Kidney epithelial cell (primary cell): ENCODE measurements at regions not wholly inside any gene's neighbourhood (a gene's known extent, or its start where the extent isn't known, plus 50 kb on each side); places are given as distances from the start of the nearest gene placed in this dataset.

Source experiments
- DNase-seq: peaks from one replicate; pipeline ENCODE4 v3.0.0-alpha.2; 2010; ENCODE audit warnings: low read depth
- H3K27me3 ChIP-seq: 2 replicates; pipeline ENCODE4 v1.6.0; 2011; ENCODE audit warnings: low read length; ENCODE audit not compliant: control insufficient read depth, insufficient read depth
- H3K36me3 ChIP-seq: 2 replicates; pipeline ENCODE4 v1.5.1; 2011; ENCODE audit warnings: low read length; ENCODE audit not compliant: control insufficient read depth, insufficient read depth
- H3K4me3 ChIP-seq: 2 replicates; pipeline ENCODE4 v1.5.1; 2011; ENCODE audit warnings: low read depth, mild to moderate bottlenecking, control low read depth, low read length
- TF ChIP-seq, protein P1 (sequence below): IDR thresholded peaks from 2 replicates; pipeline ENCODE4 v1.5.1; 2011; ENCODE audit warnings: mild to moderate bottlenecking, moderate library complexity, low read length, control low read depth, inconsistent platforms; ENCODE audit not compliant: insufficient read depth, poor library complexity, severe bottlenecking

GRCh38 chr4:3859571-3859970 is 93.4 kb downstream of the ADRA2C start:
- DNase-seq: no peak
- Histone ChIP-seq H3K4me3 (no peak overlapping the region), H3K27me3 (peaks cover 6% of the 10 kb centered on the region), H3K36me3 (no peaks in the 10 kb centered on the region)
- TF ChIP-seq, protein P1, sequence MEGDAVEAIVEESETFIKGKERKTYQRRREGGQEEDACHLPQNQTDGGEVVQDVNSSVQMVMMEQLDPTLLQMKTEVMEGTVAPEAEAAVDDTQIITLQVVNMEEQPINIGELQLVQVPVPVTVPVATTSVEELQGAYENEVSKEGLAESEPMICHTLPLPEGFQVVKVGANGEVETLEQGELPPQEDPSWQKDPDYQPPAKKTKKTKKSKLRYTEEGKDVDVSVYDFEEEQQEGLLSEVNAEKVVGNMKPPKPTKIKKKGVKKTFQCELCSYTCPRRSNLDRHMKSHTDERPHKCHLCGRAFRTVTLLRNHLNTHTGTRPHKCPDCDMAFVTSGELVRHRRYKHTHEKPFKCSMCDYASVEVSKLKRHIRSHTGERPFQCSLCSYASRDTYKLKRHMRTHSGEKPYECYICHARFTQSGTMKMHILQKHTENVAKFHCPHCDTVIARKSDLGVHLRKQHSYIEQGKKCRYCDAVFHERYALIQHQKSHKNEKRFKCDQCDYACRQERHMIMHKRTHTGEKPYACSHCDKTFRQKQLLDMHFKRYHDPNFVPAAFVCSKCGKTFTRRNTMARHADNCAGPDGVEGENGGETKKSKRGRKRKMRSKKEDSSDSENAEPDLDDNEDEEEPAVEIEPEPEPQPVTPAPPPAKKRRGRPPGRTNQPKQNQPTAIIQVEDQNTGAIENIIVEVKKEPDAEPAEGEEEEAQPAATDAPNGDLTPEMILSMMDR: no peak

DNA sequence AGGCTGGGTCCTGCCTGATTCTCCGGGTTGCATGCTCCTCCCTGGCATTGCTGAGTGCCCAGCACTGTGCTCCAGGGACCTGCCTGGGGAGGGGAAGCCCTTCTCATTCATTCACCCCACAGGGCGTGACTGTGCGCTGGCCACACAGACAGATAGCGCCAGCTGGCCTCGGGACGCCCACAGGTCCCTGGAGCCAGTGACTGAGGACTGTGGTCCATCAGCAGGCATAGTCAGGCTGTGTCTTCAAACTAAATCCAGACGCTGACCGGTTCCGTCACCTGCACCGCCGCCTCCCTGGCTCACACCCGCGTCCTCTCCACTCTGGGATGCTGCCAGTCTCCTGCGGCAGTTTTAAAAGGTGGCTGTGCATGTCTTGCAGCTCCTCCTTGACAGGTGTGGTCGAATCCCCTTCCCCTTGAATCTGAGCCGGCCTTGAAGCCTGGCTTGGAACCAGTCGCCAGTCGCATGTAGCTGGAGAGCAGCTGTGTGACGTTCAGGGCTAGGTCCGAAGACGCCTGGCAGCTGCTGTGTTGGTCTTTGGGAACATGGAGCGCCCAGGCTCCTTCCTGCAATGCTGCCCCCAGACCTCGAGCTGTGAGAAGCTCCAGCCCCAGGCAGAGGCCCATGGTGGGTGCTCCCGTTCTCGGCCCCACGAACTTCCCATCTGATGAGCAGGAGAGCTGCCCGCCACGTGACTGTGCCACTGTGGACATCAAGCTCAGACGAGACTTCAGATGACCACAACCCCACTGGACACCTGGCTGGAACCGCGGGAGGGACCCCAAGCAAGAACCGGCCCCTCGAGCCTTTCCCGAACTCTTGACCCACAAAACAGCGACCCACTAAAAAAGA is 94.1 kb downstream of the ADRA2C start:
- Histone ChIP-seq H3K36me3 (no peaks in the 10 kb centered on the region), H3K4me3 (no peak overlapping the region), H3K27me3 (peaks cover 6% of the 10 kb centered on the region)
- TF ChIP-seq, protein P1: no peak
- DNase-seq: no peak

DNA sequence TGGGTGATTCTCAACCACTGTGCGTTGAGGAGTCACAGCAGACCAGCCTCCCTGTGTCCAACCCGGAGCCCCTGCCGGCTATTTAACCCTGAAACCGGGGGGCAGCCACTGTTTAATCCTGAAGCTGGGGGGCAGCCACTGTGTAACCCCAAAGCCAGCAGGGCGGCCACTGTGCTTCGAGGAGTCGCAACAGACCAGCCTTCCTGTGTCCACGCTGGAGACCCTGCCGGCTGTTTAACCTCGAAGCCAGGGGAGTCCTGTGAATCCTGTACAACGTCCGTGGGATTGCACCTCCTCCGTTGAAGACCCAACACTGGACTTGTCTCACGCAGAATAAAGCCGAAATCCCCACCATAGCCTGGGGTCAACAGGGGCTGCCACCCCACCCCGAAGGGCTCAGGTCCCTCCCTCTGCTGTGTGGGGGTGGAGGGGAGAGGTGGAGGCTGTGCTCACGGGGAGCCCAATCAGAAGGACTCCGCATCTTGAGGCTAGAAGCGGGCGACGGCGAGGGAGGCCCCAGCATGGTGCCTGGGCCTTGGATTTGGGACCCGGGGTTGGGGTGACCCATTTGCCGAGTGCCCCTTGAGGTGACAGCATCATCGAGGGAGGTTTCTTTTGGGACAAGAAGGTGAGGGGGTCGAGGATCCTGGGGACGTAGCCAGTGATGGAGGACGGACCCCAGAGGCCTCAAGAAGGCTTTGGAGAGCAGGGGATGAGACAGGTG is 94.9 kb downstream of the ADRA2C start:
- no peak for DNase-seq
- H3K27me3 ChIP-seq: peaks cover 6% of the 10 kb centered on the region

DNA sequence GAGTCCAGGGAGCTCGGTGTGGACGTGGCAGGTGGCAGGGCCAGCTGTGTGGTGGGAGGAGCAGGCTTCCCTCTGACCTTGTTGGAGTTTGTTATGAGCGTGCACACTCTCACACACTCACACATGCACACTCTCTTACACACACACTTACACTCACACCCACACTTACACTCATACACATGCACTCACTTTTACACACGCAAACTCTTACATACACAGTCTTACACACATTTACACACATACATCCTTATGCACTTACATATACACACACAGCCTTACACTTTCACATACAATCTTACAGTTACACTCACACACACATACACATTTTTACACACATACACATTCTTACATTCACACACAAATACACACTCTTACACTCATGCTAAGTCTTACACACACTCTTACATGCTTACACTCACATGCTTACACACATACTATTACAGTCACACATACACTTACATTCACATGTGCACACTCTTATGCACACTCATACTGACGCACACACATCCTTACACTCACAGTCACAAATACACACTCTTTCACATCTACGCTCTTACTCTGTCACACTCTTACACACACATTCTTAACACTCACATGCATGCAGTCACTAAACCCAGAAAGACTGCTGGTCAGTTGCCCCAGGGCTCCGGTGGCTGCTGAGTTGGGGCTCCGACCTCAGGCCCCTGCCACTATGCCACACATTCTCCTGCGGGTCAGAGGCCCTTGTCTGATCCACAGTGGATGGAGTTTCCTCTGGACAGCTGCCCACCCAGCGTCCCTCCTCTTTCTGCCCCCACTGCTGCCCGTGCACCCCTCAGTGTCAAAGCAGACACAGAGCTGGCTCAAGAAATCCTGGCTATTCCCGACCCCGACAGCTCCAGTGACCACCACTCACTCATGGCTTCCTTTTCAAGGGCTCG is 95.8 kb downstream of the ADRA2C start:
- Histone ChIP-seq H3K36me3 (no peaks in the 10 kb centered on the region), H3K4me3 (no peak overlapping the region), H3K27me3 (peaks cover 6% of the 10 kb centered on the region)
- no peak for DNase-seq
- TF ChIP-seq, protein P1: no peak

More for the DNA sequence above, 94.9 kb downstream of the ADRA2C start:
- Histone ChIP-seq H3K4me3 (no peak overlapping the region), H3K36me3 (no peaks in the 10 kb centered on the region)
- TF ChIP-seq, protein P1: no peak

DNA sequence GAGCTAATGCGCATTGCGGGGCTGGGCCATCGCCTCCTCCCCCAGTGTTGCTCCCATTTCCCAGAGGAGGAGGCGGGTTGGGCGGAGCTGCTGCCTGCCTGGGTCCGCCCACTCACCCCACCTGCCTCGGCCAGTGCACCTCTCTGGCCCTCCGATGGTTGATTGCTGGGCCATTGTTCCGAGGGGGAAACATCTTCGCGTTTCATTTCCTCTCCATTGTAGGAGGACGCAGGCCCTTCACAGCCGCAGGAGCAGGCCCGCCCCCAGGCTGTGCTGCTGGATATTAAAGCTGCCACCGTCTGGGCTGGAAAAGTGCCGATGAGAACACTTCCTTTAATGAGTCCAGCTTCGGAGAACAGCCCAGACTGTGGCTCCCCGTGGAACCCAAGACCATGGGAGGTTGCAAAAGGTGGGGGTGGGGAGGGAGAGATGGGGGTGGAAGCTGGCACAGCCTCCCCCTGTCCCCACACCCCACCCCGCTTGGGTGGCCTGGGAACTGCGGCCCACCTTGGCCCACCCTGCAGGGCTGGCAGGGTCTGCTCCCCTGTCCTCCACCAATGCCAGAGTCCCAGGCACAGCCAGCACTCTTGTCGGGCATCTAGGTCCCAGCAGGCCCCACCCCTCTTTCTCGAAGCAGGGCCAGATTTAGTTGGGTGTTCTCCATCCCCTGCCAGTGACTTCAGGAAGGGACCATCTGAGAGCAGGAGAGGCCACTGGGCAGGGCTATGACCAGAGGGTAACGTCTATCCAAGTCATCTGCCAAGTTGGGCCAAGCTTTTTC is 96.6 kb downstream of the ADRA2C start:
- H3K27me3 ChIP-seq: peaks cover 6% of the 10 kb centered on the region

More for the DNA sequence above, 96.6 kb downstream of the ADRA2C start:
- DNase-seq: no peak
- no peaks in the 10 kb centered on the region for H3K36me3 ChIP-seq
- H3K4me3 ChIP-seq: no peak overlapping the region
- TF ChIP-seq, protein P1: no peak
